H1 (cell line): ENCODE measurements at regions not wholly inside any gene's neighbourhood (a gene's known extent, or its start where the extent isn't known, plus 50 kb on each side); places are given as distances from the start of the nearest gene placed in this dataset.

Source experiments
- CTCF ChIA-PET: fragments of 300-600 bp; sonication (Branson Sonifier 250); formaldehyde crosslinking; loops from one replicate; lab custom pipeline; 2021; ENCODE audit not compliant: partially characterized antibody; lab: Charles Lee
- POLR2A ChIA-PET: fragments of 300-600 bp; sonication (Branson Sonifier 250); formaldehyde crosslinking; loops from one replicate; lab custom pipeline; 2021; ENCODE audit warnings: inconsistent platforms; ENCODE audit not compliant: partially characterized antibody; lab: Charles Lee
- DNase-seq, 2 experiments: peaks; one replicate each; pipeline versions ENCODE4 v3.0.0 to v3.0.0-alpha.2; 2010 to 2022; ENCODE audit warnings: low spot score in 2 of 2, low read depth in 1 of 2, mixed read lengths in 1 of 2
- FAIRE-seq: peaks from 2 replicates; lab custom pipeline; 2011; peaks lifted over from hg19 to GRCh38; lab: Jason Lieb, UNC
- H2AFZ ChIP-seq: 2 replicates; pipeline ENCODE4 v1.8.1; 2012; ENCODE audit warnings: low read length, inconsistent platforms
- H2AK5ac ChIP-seq: 2 replicates; pipeline ENCODE4 v1.6.1; 2013; ENCODE audit warnings: low read depth, low read length
- H2BK120ac ChIP-seq: replicated peaks from 2 replicates; pipeline ENCODE3; 2013; ENCODE audit warnings: low read depth, low read length, inconsistent platforms
- H2BK12ac ChIP-seq: 2 replicates; pipeline ENCODE4 v1.6.1; 2013; ENCODE audit warnings: low read depth, low read length
- H2BK15ac ChIP-seq: 2 replicates; pipeline ENCODE4 v1.6.1; 2013; ENCODE audit warnings: low read length
- H2BK20ac ChIP-seq: 2 replicates; pipeline ENCODE4 v1.6.1; 2013; ENCODE audit warnings: low read length
- H2BK5ac ChIP-seq: 2 replicates; pipeline ENCODE4 v1.6.1; 2013; ENCODE audit warnings: low read depth, low read length
- H3K14ac ChIP-seq: 2 replicates; pipeline ENCODE4 v1.6.1; 2013; ENCODE audit warnings: inconsistent platforms; ENCODE audit not compliant: insufficient read length
- H3K18ac ChIP-seq: 2 replicates; pipeline ENCODE4 v1.6.1; 2013; ENCODE audit warnings: low read length; ENCODE audit errors: extremely low read depth
- H3K23ac ChIP-seq: 2 replicates; pipeline ENCODE4 v1.6.1; 2013; ENCODE audit warnings: inconsistent platforms; ENCODE audit not compliant: insufficient read length
- H3K23me2 ChIP-seq: 2 replicates; pipeline ENCODE4 v1.6.1; 2013; ENCODE audit warnings: low read depth, low read length
- H3K27ac ChIP-seq: 2 replicates; pipeline ENCODE4 v1.6.1; 2011; ENCODE audit warnings: low read depth, low read length, inconsistent platforms
- H3K27me3 ChIP-seq, 4 experiments: replicated peaks in 1 of 4; 1 replicate in 1 of 4; 2 replicates in 3 of 4; pipeline versions ENCODE4 v1.6.1 to v1.8.1; 2011 to 2013; ENCODE audit warnings: low read length in 3 of 4, mild to moderate bottlenecking in 3 of 4, inconsistent platforms in 2 of 4, mixed read lengths in 2 of 4, moderate library complexity in 1 of 4; ENCODE audit not compliant: control insufficient read depth in 3 of 4, insufficient read depth in 3 of 4; ENCODE audit errors: extremely low read depth in 1 of 4
- H3K36me3 ChIP-seq, 4 experiments: 2 replicates each; pipeline versions ENCODE4 v1.6.1 to v1.8.1; 2011 to 2013; ENCODE audit warnings: mild to moderate bottlenecking in 4 of 4, low read length in 3 of 4, moderate library complexity in 2 of 4, control low read depth in 1 of 4, inconsistent platforms in 1 of 4; ENCODE audit not compliant: insufficient read depth in 4 of 4, control insufficient read depth in 2 of 4
- H3K4ac ChIP-seq: replicated peaks from 2 replicates; pipeline ENCODE3; 2013; ENCODE audit warnings: low read length, low read depth, mixed read lengths, inconsistent platforms; ENCODE audit not compliant: insufficient read length
- H3K4me1 ChIP-seq, 4 experiments: replicated peaks in 1 of 4; 1 replicate in 1 of 4; 2 replicates in 3 of 4; pipeline versions ENCODE4 v1.6.1 to v1.8.1; 2011 to 2013; ENCODE audit warnings: low read length in 3 of 4, inconsistent platforms in 2 of 4, mixed read lengths in 1 of 4; ENCODE audit not compliant: insufficient read depth in 4 of 4, control insufficient read depth in 3 of 4
- H3K4me2 ChIP-seq, 2 experiments: 2 replicates each; pipeline versions ENCODE4 v1.6.1 to v1.8.1; 2011 to 2013; ENCODE audit warnings: low read depth in 2 of 2, low read length in 2 of 2, control low read depth in 1 of 2, inconsistent platforms in 1 of 2, mild to moderate bottlenecking in 1 of 2; ENCODE audit not compliant: insufficient read depth in 1 of 2
- H3K4me3 ChIP-seq, 4 experiments: fragments of 200-600, 300-600 bp in 1 of 4; sonication (generic), shearing (Covaris generic), sonication (Bioruptor Twin) in 1 of 4; 2 replicates each; pipeline versions ENCODE4 v1.5.1 to v1.8.1; 2011 to 2016; ENCODE audit warnings: low read length in 4 of 4, low read depth in 3 of 4, control low read depth in 2 of 4, inconsistent platforms in 2 of 4, mild to moderate bottlenecking in 2 of 4, mixed read lengths in 1 of 4, moderate library complexity in 1 of 4; ENCODE audit not compliant: insufficient read depth in 2 of 4; ENCODE audit errors: extremely low read depth in 1 of 4
- H3K56ac ChIP-seq: replicated peaks from 2 replicates; pipeline ENCODE3; 2013; ENCODE audit warnings: low read depth, mild to moderate bottlenecking, mixed read lengths, low read length, inconsistent platforms; ENCODE audit not compliant: insufficient read length
- H3K79me1 ChIP-seq: 2 replicates; pipeline ENCODE4 v1.6.1; 2013; ENCODE audit warnings: low read depth, low read length, control low read depth
- H3K79me2 ChIP-seq, 2 experiments: 2 replicates each; pipeline versions ENCODE4 v1.6.1 to v1.8.1; 2012 to 2013; ENCODE audit warnings: low read length in 2 of 2, mild to moderate bottlenecking in 2 of 2, inconsistent platforms in 1 of 2; ENCODE audit not compliant: insufficient read depth in 2 of 2, control insufficient read depth in 1 of 2
- H3K9ac ChIP-seq, 4 experiments: replicated peaks in 1 of 4; 1 replicate in 1 of 4; 2 replicates in 3 of 4; pipeline versions ENCODE4 v1.6.1 to v1.8.1; 2011 to 2013; ENCODE audit warnings: low read depth in 3 of 4, low read length in 3 of 4, control low read depth in 2 of 4, mild to moderate bottlenecking in 2 of 4, moderate library complexity in 2 of 4, inconsistent platforms in 1 of 4; ENCODE audit errors: extremely low read depth in 1 of 4
- H3K9me3 ChIP-seq, 2 experiments: 2 replicates each; pipeline versions ENCODE4 v1.6.1 to v1.8.1; 2012 to 2013; ENCODE audit warnings: mild to moderate bottlenecking in 2 of 2, moderate library complexity in 2 of 2, control low read depth in 1 of 2, inconsistent platforms in 1 of 2, low read depth in 1 of 2, low read length in 1 of 2, mixed read lengths in 1 of 2; ENCODE audit not compliant: insufficient read depth in 2 of 2
- H4K20me1 ChIP-seq, 2 experiments: replicated peaks in 1 of 2; 2 replicates each; pipeline versions ENCODE3 to v1.8.1; 2011 to 2013; ENCODE audit warnings: inconsistent platforms in 2 of 2, low read length in 2 of 2, mild to moderate bottlenecking in 1 of 2; ENCODE audit not compliant: insufficient read depth in 2 of 2, control insufficient read depth in 1 of 2
- H4K5ac ChIP-seq: 2 replicates; pipeline ENCODE4 v1.6.1; 2013; ENCODE audit warnings: low read length, low read depth, mixed read lengths, inconsistent platforms; ENCODE audit not compliant: insufficient read length
- H4K8ac ChIP-seq: 2 replicates; pipeline ENCODE4 v1.8.0; 2013; ENCODE audit warnings: mild to moderate bottlenecking, moderate library complexity, low read length, inconsistent platforms; ENCODE audit not compliant: insufficient read depth; ENCODE audit errors: extremely low read depth
- H4K91ac ChIP-seq: replicated peaks from 2 replicates; pipeline ENCODE3; 2013; ENCODE audit warnings: low read length, mixed read lengths, inconsistent platforms; ENCODE audit not compliant: insufficient read length
- GABPA ChIP-seq: IDR thresholded peaks from 2 replicates; pipeline ENCODE4 v1.6.1; 2011; ENCODE audit warnings: mild to moderate bottlenecking, low read length, moderate library complexity, borderline replicate concordance; ENCODE audit not compliant: insufficient read depth
- NRF1 ChIP-seq: IDR thresholded peaks from 2 replicates; pipeline ENCODE4 v1.6.1; 2011; ENCODE audit warnings: mild to moderate bottlenecking, low read depth, low read length, improper control_type of control experiment
- SIRT6 ChIP-seq: IDR thresholded peaks from one replicate; pipeline ENCODE4 v1.7.1; 2012; ENCODE audit warnings: low read length, inconsistent platforms
- WGBS, 2 experiments: shearing (Covaris generic) in 1 of 2; methylation state at CpG; one replicate each; pipeline versions ENCODE4 v1.1.6 to v1.1.7; 2013 to 2015; ENCODE audit warnings: low lambda C conversion rate in 2 of 2, mixed read lengths in 2 of 2, inconsistent platforms in 1 of 2, low coverage in 1 of 2, missing lambda C conversion rate in 1 of 2; ENCODE audit not compliant: insufficient replicate concordance in 2 of 2, insufficient coverage in 1 of 2, insufficient read length in 1 of 2; ENCODE audit errors: extremely low coverage in 1 of 2, missing lambda C conversion rate in 1 of 2; 5-methylcytosine and 5-hydroxymethylcytosine counted together
- TF ChIP-seq, protein P1 (sequence below): IDR thresholded peaks from 2 replicates; pipeline ENCODE4 v1.6.1; 2012; ENCODE audit warnings: low read length, inconsistent platforms

GRCh38 chr10:29860166-29860565, 199.2 kb downstream of the JCAD start:
- H3K4ac ChIP-seq, result no peak overlapping the region
- POLR2A ChIA-PET, result no interaction called here
- no peaks in the 10 kb centered on the region for H4K20me1 ChIP-seq

More at GRCh38 chr10:29860166-29860565, 199.2 kb downstream of the JCAD start:
- Histone ChIP-seq H3K56ac (no peak overlapping the region), H3K79me2 (no peaks in the 10 kb centered on the region), H3K79me1 (no peaks in the 10 kb centered on the region), H3K27ac (no peak overlapping the region), H3K4me3 (no peak overlapping the region), H3K18ac (no peak overlapping the region), H2BK20ac (no peak overlapping the region), H2BK5ac (no peak overlapping the region), H3K23me2 (no peaks in the 10 kb centered on the region), H2BK12ac (no peak overlapping the region), H2AK5ac (no peak overlapping the region), H3K36me3 (no peaks in the 10 kb centered on the region), H2BK15ac (no peak overlapping the region), H2AFZ (no peak overlapping the region), H3K9ac (no peak overlapping the region), H3K14ac (no peak overlapping the region), H3K9me3 (no peaks in the 10 kb centered on the region), H3K27me3 (no peaks in the 10 kb centered on the region), H3K4me2 (no peak overlapping the region), H3K23ac (no peak overlapping the region), H4K8ac (no peak overlapping the region), H4K5ac (no peak overlapping the region), H4K91ac (no peak overlapping the region), H3K4me1 (peaks cover 0 to 2% (median 0%) of the 10 kb centered on the region in 4 experiments; a peak in 1 of 7 replicates), H2BK120ac (no peak overlapping the region)
- 92% methylated on average over 9 of the region's 9 CpGs; no CpG with 5 or more reads in 1 of the 2 experiments for WGBS, 2 experiments
- CTCF ChIA-PET, result interaction anchor here (0.6 to 2.3 kb wide), 4 partner anchors 11 to 124 kb away, joined by 3 to 7 read pairs (median 3); no protein-coding TSS in a partner anchor
- DNase-seq, result no peak
- FAIRE-seq, result no peak
- no peak for TF ChIP-seq SIRT6
- TF ChIP-seq NRF1, result no peak
- TF ChIP-seq GABPA, result no peak
- TF ChIP-seq, protein P1, sequence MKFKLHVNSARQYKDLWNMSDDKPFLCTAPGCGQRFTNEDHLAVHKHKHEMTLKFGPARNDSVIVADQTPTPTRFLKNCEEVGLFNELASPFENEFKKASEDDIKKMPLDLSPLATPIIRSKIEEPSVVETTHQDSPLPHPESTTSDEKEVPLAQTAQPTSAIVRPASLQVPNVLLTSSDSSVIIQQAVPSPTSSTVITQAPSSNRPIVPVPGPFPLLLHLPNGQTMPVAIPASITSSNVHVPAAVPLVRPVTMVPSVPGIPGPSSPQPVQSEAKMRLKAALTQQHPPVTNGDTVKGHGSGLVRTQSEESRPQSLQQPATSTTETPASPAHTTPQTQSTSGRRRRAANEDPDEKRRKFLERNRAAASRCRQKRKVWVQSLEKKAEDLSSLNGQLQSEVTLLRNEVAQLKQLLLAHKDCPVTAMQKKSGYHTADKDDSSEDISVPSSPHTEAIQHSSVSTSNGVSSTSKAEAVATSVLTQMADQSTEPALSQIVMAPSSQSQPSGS, result no peak
